Ovary (tissue), 7 donors: ENCODE measurements at regions not wholly inside any gene's neighbourhood (a gene's known extent, or its start where the extent isn't known, plus 50 kb on each side); places are given as distances from the start of the nearest gene placed in this dataset.

Experiments
- DNase-seq, 5 donors: peaks; one replicate each; pipeline ENCODE4 v3.0.0-alpha.2; 2019 to 2020
- H3K27ac ChIP-seq, 2 donors: fragments of 200-600 bp; one replicate each; pipeline versions ENCODE4 v1.5.1 to v1.8.0; 2019 to 2022
- H3K27me3 ChIP-seq: fragments of 200-600 bp; one replicate; pipeline ENCODE4 v1.8.0; 2022
- H3K36me3 ChIP-seq: fragments of 200-600 bp; sonication (generic); one replicate; pipeline ENCODE4 v1.5.1; 2019
- H3K4me1 ChIP-seq: one replicate; pipeline ENCODE4 v1.8.1; 2013; ENCODE audit warnings: mild to moderate bottlenecking, moderate library complexity; ENCODE audit not compliant: insufficient read depth
- H3K4me3 ChIP-seq: fragments of 200-600 bp; sonication (generic); one replicate; pipeline ENCODE4 v1.5.1; 2017
- H3K9me3 ChIP-seq, 2 donors: fragments of 200-600 bp in 1 of 2; sonication (generic) in 1 of 2; one replicate each; pipeline versions ENCODE4 v1.5.1 to v1.8.1; 2013 to 2019; ENCODE audit warnings: mild to moderate bottlenecking in 1 of 2, moderate library complexity in 1 of 2
- EP300 ChIP-seq: sonication (generic); formaldehyde crosslinking; IDR thresholded peaks from one replicate; pipeline ENCODE4 v1.6.1; 2017; ENCODE audit warnings: antibody characterized with exemption
- POLR2A ChIP-seq: fragments of 450-650 bp; IDR thresholded peaks from one replicate; pipeline ENCODE4 v1.6.1; 2017; ENCODE audit warnings: antibody characterized with exemption, mild to moderate bottlenecking, moderate library complexity
- WGBS, 3 donors: extraction: QIAGEN DNeasy Blood & Tissue Kit in 1 of 3; methylation state at CpG; one replicate each; pipeline versions ENCODE4 v1.1.5 to v1.1.7; 2013 to 2017; 5-methylcytosine and 5-hydroxymethylcytosine counted together
- intact Hi-C, 4 donors: fragments of 100-400 bp; cut with DNase I; formaldehyde crosslinking; loops; one replicate each; pipeline versions ENCODE4 v1.11.0 to v1.15.1; 2022 to 2023
- TF ChIP-seq, protein P1 (sequence below), 3 donors: fragments of 450-650 bp in 2 of 3; fragments of 200-600 bp in 1 of 3; IDR thresholded peaks; one replicate each; pipeline versions ENCODE4 v1.5.1 to v1.8.0; 2016 to 2022; ENCODE audit warnings: antibody characterized with exemption in 3 of 3, mild to moderate bottlenecking in 1 of 3
- donor health status: DM: no; HTN: no; CAD: no; lungs with moderate emphysema.
- donor health status: DM: no; HTN: no; CAD: no.
- donor health status: Bipolar disorder and iron deficiency.
- donor health status: DM: no; HTN: no; CAD: no.
- donor health status: DM: yes; HTN: yes; CAD: no.

DNA sequence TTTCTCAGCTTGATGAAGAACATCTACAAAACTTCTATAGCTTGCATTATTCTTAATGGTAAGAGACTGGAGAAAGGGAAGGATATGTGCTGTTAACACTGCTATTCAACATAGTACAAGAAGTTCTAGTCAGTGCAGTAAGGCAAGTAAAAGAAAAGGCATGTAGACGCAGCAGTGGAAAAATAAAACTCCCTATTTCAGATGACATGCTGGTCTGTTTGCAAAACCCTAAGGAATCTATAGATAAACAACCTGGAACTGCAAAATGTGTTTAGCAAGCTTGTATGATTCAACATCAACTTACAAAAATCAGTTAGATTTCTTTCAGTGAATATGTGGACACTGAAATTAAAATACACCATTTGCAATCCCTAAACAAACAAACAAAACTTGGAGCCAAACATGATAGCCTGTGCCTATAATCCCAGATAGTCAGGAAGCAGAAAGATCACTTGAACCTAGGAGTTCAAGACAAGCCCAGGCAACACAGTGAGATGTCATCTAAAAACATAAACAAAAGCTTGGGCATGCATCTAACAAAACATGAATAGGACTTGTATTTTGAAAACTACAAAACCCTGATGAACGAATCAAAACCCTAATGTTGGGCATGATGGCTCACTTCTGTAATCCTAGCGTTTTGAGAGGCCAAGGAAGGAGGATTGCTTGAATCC, 293.6 kb upstream of the RGS6 start:
- DNase-seq = no peak
- H3K27me3 ChIP-seq = no peaks in the 10 kb centered on the region
- intact Hi-C loops = no loop called here
- H3K27ac ChIP-seq = no peak overlapping the region
- H3K9me3 ChIP-seq = no peaks in the 10 kb centered on the region
- no peaks in the 10 kb centered on the region for H3K4me1 ChIP-seq
- H3K36me3 ChIP-seq = no peaks in the 10 kb centered on the region
- 69 to 75% (median 70%) methylated on average over 3 of the region's 3 CpGs for WGBS, 3 donors
- TF ChIP-seq EP300 (no peak), POLR2A (no peak)
- TF ChIP-seq, protein P1, sequence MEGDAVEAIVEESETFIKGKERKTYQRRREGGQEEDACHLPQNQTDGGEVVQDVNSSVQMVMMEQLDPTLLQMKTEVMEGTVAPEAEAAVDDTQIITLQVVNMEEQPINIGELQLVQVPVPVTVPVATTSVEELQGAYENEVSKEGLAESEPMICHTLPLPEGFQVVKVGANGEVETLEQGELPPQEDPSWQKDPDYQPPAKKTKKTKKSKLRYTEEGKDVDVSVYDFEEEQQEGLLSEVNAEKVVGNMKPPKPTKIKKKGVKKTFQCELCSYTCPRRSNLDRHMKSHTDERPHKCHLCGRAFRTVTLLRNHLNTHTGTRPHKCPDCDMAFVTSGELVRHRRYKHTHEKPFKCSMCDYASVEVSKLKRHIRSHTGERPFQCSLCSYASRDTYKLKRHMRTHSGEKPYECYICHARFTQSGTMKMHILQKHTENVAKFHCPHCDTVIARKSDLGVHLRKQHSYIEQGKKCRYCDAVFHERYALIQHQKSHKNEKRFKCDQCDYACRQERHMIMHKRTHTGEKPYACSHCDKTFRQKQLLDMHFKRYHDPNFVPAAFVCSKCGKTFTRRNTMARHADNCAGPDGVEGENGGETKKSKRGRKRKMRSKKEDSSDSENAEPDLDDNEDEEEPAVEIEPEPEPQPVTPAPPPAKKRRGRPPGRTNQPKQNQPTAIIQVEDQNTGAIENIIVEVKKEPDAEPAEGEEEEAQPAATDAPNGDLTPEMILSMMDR (IDR thresholded peaks at IDR 0.05) = no peak
- H3K4me3 ChIP-seq = no peak overlapping the region

DNA sequence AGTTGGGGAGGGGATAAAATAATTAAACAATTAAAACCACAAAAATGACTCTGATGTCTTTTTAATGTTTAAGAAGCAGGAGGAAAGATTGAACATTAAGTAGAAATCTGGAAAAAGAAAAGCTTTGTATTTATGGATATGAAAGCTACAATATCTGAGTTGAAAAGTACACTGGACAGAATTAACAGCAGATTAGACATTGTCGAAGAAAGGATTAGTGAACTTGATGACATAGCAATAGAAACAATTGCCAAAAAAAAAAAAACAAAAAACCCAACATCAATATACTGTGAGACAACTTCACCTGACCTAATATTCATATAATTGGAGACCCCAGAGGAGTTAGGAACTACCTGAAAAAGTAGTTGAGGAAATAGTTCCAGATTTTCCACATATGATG, 289.5 kb upstream of the RGS6 start:
- intact Hi-C loops = no loop called here
- H3K27ac ChIP-seq = no peak overlapping the region
- no peaks in the 10 kb centered on the region for H3K4me1 ChIP-seq
- no peak overlapping the region for H3K4me3 ChIP-seq
- H3K36me3 ChIP-seq = no peaks in the 10 kb centered on the region
- DNase-seq = no peak
- peaks cover 0 to 6% of the 10 kb centered on the region in 2 donors for H3K9me3 ChIP-seq
- TF ChIP-seq POLR2A = no peak
- TF ChIP-seq, protein P1 (IDR thresholded peaks at IDR 0.05) = no peak
- TF ChIP-seq EP300 = no peak
- H3K27me3 ChIP-seq = no peaks in the 10 kb centered on the region
- WGBS, 3 donors = 94 to 97% (median 95%) methylated on average over 1 of the region's 1 CpG

DNA sequence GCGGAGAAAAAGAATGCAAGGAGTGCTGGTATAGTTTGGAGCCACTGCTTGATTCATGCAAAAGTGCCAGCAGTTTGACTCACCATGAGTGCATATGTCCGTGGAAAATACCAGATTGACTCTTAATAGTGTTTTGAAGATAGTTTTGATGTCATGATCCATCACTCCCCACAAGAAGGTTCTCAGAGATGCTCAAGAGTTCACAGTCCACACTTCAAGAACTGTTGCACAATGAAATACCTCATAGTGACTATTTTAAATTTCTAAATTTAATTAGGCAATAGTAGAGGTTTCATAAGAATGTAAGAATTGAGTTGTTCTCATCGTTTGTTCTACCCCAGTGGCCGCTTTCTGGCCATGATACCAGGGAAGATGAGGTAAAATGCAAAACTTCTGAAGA, 286.6 kb upstream of the RGS6 start:
- no peak overlapping the region for H3K4me3 ChIP-seq

DNA sequence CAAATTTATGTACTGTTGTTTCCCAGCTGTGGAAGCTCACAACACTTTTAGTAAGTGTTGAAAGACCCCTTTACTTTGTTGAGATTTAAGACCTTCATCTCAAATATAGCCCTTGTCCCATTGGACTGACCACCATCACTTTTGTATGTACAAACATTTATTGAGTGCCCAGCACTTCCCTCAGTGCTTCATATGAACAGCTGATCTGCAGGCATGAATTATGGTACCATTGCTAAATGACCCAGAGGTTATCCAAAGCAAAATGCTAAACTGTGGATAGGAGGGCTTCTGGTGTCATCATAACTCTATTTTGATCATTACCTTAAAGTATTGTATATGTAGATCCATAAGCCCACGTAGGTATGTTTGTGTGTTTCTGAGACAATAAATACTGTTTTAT, 285.7 kb upstream of the RGS6 start:
- H3K4me3 ChIP-seq = no peak overlapping the region
- 94 to 96% (median 95%) methylated on average over 1 of the region's 1 CpG for WGBS, 3 donors

More for the DNA sequence above, 286.6 kb upstream of the RGS6 start:
- Histone ChIP-seq H3K27me3 (no peaks in the 10 kb centered on the region), H3K9me3 (peaks cover 0 to 6% of the 10 kb centered on the region in 2 donors), H3K4me1 (no peaks in the 10 kb centered on the region), H3K36me3 (no peaks in the 10 kb centered on the region), H3K27ac (no peak overlapping the region)
- intact Hi-C loops = no loop called here
- TF ChIP-seq POLR2A (no peak), EP300 (no peak)
- TF ChIP-seq, protein P1 (IDR thresholded peaks at IDR 0.05) = no peak
- 94 to 98% (median 97%) methylated on average over 4 of the region's 4 CpGs for WGBS, 3 donors
- DNase-seq = no peak

More for the DNA sequence above, 285.7 kb upstream of the RGS6 start:
- Histone ChIP-seq H3K27me3 (no peaks in the 10 kb centered on the region), H3K27ac (no peak overlapping the region), H3K4me1 (no peaks in the 10 kb centered on the region), H3K9me3 (peaks cover 0 to 6% of the 10 kb centered on the region in 2 donors), H3K36me3 (no peaks in the 10 kb centered on the region)
- TF ChIP-seq POLR2A = no peak
- TF ChIP-seq, protein P1 (IDR thresholded peaks at IDR 0.05) = no peak
- no peak for TF ChIP-seq EP300
- intact Hi-C loops = no loop called here
- DNase-seq = no peak
